SK-N-SH (cell line): ENCODE measurements at regions not wholly inside any gene's neighbourhood (a gene's known extent, or its start where the extent isn't known, plus 50 kb on each side); places are given as distances from the start of the nearest gene placed in this dataset.

Experiments
- CTCF ChIP-seq: fragments of 200-600 bp; sonication (generic); IDR thresholded peaks from 2 replicates; pipeline ENCODE4 v1.6.1; 2017; ENCODE audit warnings: antibody characterized with exemption, mild to moderate bottlenecking, moderate library complexity
- MEF2A ChIP-seq: IDR thresholded peaks from 2 replicates; pipeline ENCODE4 v1.4.0; 2012; ENCODE audit warnings: low read depth, borderline replicate concordance
- RAD21 ChIP-seq: IDR thresholded peaks from 2 replicates; pipeline ENCODE4 v1.6.1; 2012; ENCODE audit warnings: mild to moderate bottlenecking, low read length
- TF ChIP-seq, protein P1 (sequence below): fragments of 150-350 bp; IDR thresholded peaks from 2 replicates; pipeline ENCODE4 v1.6.1; 2016; ENCODE audit warnings: mild to moderate bottlenecking, low read depth, low read length

- TF ChIP-seq CTCF (no peak), RAD21 (no peak), MEF2A (no peak)
- TF ChIP-seq, protein P1, sequence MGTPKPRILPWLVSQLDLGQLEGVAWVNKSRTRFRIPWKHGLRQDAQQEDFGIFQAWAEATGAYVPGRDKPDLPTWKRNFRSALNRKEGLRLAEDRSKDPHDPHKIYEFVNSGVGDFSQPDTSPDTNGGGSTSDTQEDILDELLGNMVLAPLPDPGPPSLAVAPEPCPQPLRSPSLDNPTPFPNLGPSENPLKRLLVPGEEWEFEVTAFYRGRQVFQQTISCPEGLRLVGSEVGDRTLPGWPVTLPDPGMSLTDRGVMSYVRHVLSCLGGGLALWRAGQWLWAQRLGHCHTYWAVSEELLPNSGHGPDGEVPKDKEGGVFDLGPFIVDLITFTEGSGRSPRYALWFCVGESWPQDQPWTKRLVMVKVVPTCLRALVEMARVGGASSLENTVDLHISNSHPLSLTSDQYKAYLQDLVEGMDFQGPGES = no peak
Observed at GRCh38 chr5:93809430-93809829, 68.0 kb upstream of the POU5F2 start.
